Lower lobe of right lung (tissue), 2 donors: ENCODE measurements at regions not wholly inside any gene's neighbourhood (a gene's known extent, or its start where the extent isn't known, plus 50 kb on each side); places are given as distances from the start of the nearest gene placed in this dataset.
A peak's percentile ranks its signal among the peaks of the same experiment; 100 is the strongest.

Experiments used
- ATAC-seq, 2 donors: fragments of 200-7000 bp; cut with Tn5 transposase; one replicate each; pipeline ENCODE4 v1.9.1; 2020 to 2022; ENCODE audit warnings: mild to moderate bottlenecking in 2 of 2, moderate library complexity in 2 of 2
- DNase-seq: peaks from one replicate; pipeline ENCODE4 v3.0.0-alpha.2; 2020
- H3K27ac ChIP-seq: fragments of 200-600 bp; one replicate; pipeline ENCODE4 v1.8.0; 2022
- H3K27me3 ChIP-seq: fragments of 200-600 bp; one replicate; pipeline ENCODE4 v1.8.0; 2022; ENCODE audit warnings: low read depth
- H3K36me3 ChIP-seq: fragments of 200-600 bp; one replicate; pipeline ENCODE4 v1.8.0; 2022; ENCODE audit warnings: mild to moderate bottlenecking
- H3K4me1 ChIP-seq: fragments of 200-600 bp; one replicate; pipeline ENCODE4 v1.8.0; 2022
- H3K4me3 ChIP-seq: fragments of 200-600 bp; one replicate; pipeline ENCODE4 v1.8.0; 2022; ENCODE audit warnings: mild to moderate bottlenecking
- H3K9me3 ChIP-seq: fragments of 200-600 bp; one replicate; pipeline ENCODE4 v1.8.0; 2022
- CTCF ChIP-seq: fragments of 200-600 bp; IDR thresholded peaks from one replicate; pipeline ENCODE4 v1.8.0; 2022; ENCODE audit warnings: antibody characterized with exemption, mild to moderate bottlenecking
- intact Hi-C: fragments of 100-400 bp; cut with DNase I; formaldehyde crosslinking; loops from one replicate; pipeline ENCODE4 v1.11.0; 2022
- donor health status: DM: no; HTN: yes; CAD: no; lungs with severe emphysema.

- no peak for TF ChIP-seq CTCF
- DNase-seq (no peak), ATAC-seq (peak in 1 of 2 donors; percentile 19)
- Histone ChIP-seq H3K9me3 (no peaks in the 10 kb centered on the region), H3K27ac (no peak overlapping the region), H3K27me3 (no peaks in the 10 kb centered on the region), H3K36me3 (no peaks in the 10 kb centered on the region), H3K4me1 (no peaks in the 10 kb centered on the region), H3K4me3 (no peak overlapping the region)
- intact Hi-C loops: no loop called here
These were observed 200.1 kb upstream of the GUCY1A2 start for GRCh38 chr11:107218123-107219013.

- no peak for TF ChIP-seq CTCF
- Histone ChIP-seq H3K4me3 (no peak overlapping the region), H3K27me3 (no peaks in the 10 kb centered on the region), H3K27ac (no peak overlapping the region), H3K36me3 (no peaks in the 10 kb centered on the region), H3K9me3 (no peaks in the 10 kb centered on the region), H3K4me1 (no peaks in the 10 kb centered on the region)
- intact Hi-C loops: no loop called here
- ATAC-seq (no peak), DNase-seq (no peak)
These were observed 199.2 kb upstream of the GUCY1A2 start for GRCh38 chr11:107217444-107217843.

- intact Hi-C loops: no loop called here
These were observed 196.7 kb upstream of the GUCY1A2 start for GRCh38 chr11:107215010-107215409.

GRCh38 chr11:107203656-107204055 lies 185.4 kb upstream of the GUCY1A2 start:
- DNase-seq: no peak

More at GRCh38 chr11:107215010-107215409, 196.7 kb upstream of the GUCY1A2 start:
- no peak for DNase-seq
- Histone ChIP-seq H3K27me3 (no peaks in the 10 kb centered on the region), H3K27ac (no peak overlapping the region), H3K4me3 (no peak overlapping the region), H3K9me3 (no peaks in the 10 kb centered on the region), H3K4me1 (no peaks in the 10 kb centered on the region), H3K36me3 (no peaks in the 10 kb centered on the region)
- no peak for ATAC-seq
- TF ChIP-seq CTCF: no peak

GRCh38 chr11:107202241-107202640 lies 184.0 kb upstream of the GUCY1A2 start:
- Histone ChIP-seq H3K36me3 (no peaks in the 10 kb centered on the region), H3K9me3 (no peaks in the 10 kb centered on the region), H3K4me1 (no peaks in the 10 kb centered on the region), H3K27me3 (no peaks in the 10 kb centered on the region), H3K4me3 (no peak overlapping the region), H3K27ac (no peak overlapping the region)
- TF ChIP-seq CTCF: no peak
- intact Hi-C loops: no loop called here
- ATAC-seq (no peak), DNase-seq (no peak)

More at GRCh38 chr11:107203656-107204055, 185.4 kb upstream of the GUCY1A2 start:
- Histone ChIP-seq H3K36me3 (no peaks in the 10 kb centered on the region), H3K9me3 (no peaks in the 10 kb centered on the region), H3K27me3 (no peaks in the 10 kb centered on the region), H3K4me1 (no peaks in the 10 kb centered on the region), H3K4me3 (no peak overlapping the region), H3K27ac (no peak overlapping the region)
- intact Hi-C loops: no loop called here
- no peak for ATAC-seq
- no peak for TF ChIP-seq CTCF
